ENCODE measurements at regions not wholly inside any gene's neighbourhood (a gene's known extent, or its start where the extent isn't known, plus 50 kb on each side); places are given as distances from the start of the nearest gene placed in this dataset.

DNA sequence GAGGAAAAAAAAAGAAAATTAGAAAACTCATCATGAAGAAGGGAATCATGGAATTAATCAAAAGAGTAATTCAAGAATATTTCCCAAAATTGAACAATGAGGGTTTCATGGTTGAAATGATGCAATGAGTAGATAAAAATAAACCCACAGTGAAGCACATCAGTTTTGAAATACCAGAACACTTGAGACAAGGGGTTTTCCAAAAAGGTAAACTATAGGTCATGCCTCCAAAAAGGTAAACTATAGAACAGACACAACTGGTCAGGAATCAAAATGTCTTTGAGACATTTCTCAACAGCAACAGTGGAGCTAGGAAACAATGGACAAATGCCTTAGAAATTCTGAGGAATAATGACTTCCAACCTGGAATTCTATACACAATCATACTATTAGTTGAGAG is 60.2 kb upstream of the PCSK5 start:
- Mint-ChIP-seq H3K36me3 (ENCODE audit: low read depth, unreplicated experiment) (no peaks in the 10 kb centered on the region), H3K27ac (ENCODE audit: unreplicated experiment) (no peak overlapping the region), H3K4me1 (ENCODE audit: unreplicated experiment) (no peaks in the 10 kb centered on the region), H3K9me3 (ENCODE audit: unreplicated experiment) (no peaks in the 10 kb centered on the region), H3K4me3 (ENCODE audit: unreplicated experiment) (no peak overlapping the region), H3K27me3 (ENCODE audit: unreplicated experiment) (peaks cover 1% of the 10 kb centered on the region)
- TF ChIP-seq, protein P1, sequence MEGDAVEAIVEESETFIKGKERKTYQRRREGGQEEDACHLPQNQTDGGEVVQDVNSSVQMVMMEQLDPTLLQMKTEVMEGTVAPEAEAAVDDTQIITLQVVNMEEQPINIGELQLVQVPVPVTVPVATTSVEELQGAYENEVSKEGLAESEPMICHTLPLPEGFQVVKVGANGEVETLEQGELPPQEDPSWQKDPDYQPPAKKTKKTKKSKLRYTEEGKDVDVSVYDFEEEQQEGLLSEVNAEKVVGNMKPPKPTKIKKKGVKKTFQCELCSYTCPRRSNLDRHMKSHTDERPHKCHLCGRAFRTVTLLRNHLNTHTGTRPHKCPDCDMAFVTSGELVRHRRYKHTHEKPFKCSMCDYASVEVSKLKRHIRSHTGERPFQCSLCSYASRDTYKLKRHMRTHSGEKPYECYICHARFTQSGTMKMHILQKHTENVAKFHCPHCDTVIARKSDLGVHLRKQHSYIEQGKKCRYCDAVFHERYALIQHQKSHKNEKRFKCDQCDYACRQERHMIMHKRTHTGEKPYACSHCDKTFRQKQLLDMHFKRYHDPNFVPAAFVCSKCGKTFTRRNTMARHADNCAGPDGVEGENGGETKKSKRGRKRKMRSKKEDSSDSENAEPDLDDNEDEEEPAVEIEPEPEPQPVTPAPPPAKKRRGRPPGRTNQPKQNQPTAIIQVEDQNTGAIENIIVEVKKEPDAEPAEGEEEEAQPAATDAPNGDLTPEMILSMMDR (IDR thresholded peaks at IDR 0.05; ENCODE audit: unreplicated experiment): no peak
- DNase-seq (ENCODE audit: low spot score): no peak

DNA sequence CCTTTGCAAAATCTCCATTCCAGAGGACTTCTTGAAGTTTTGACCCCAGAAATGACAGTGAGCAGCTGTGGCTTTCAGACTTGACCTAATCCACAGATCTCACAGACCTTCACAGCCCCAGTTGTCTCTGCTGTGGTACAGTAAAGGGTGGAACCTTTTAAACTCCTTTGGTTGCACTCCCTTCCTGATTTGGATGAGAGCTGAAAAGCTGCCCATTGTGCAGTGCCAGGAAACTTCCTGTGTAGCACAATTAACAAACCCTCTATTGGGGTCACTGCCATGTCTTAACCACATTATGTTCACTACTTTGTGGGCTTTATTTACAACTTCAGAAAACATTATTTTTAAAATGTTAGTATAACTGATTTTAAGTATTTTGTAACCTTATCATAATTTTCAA is 56.7 kb upstream of the PCSK5 start:
- Mint-ChIP-seq H3K36me3 (ENCODE audit: low read depth, unreplicated experiment) (no peaks in the 10 kb centered on the region), H3K4me1 (ENCODE audit: unreplicated experiment) (no peaks in the 10 kb centered on the region)
- TF ChIP-seq, protein P1 (IDR thresholded peaks at IDR 0.05; ENCODE audit: unreplicated experiment): no peak

DNA sequence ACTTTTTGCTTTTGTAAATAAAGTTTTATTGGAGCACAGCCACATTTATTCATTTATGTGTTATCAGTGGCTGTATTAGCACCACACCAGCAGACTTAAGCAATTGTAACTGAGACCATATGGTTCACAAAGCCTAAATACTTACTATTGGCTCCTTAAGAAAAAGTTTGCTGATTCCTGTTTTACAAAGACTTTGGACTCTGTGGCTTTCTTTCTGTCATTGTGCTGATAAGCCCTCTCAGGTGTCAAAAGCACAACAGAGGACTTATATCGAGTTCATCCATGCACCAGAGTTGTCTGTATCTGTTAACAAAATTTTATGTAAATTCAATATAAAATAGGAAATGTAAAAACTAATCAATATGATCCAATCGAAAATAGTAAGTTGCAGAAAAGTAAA is 55.6 kb upstream of the PCSK5 start:
- DNase-seq (ENCODE audit: low spot score): no peak
- TF ChIP-seq, protein P1 (IDR thresholded peaks at IDR 0.05; ENCODE audit: unreplicated experiment): no peak
- no peaks in the 10 kb centered on the region for H3K9me3 Mint-ChIP-seq (ENCODE audit: unreplicated experiment)
- no peaks in the 10 kb centered on the region for H3K36me3 Mint-ChIP-seq (ENCODE audit: low read depth, unreplicated experiment)
- no peak overlapping the region for H3K27ac Mint-ChIP-seq (ENCODE audit: unreplicated experiment)
- H3K4me1 Mint-ChIP-seq (ENCODE audit: unreplicated experiment): no peaks in the 10 kb centered on the region
- peaks cover 1% of the 10 kb centered on the region for H3K27me3 Mint-ChIP-seq (ENCODE audit: unreplicated experiment)
- H3K4me3 Mint-ChIP-seq (ENCODE audit: unreplicated experiment): no peak overlapping the region

More for the DNA sequence above, 56.7 kb upstream of the PCSK5 start:
- no peak overlapping the region for H3K27ac Mint-ChIP-seq (ENCODE audit: unreplicated experiment)
- H3K4me3 Mint-ChIP-seq (ENCODE audit: unreplicated experiment): no peak overlapping the region
- no peak for DNase-seq (ENCODE audit: low spot score)
- H3K9me3 Mint-ChIP-seq (ENCODE audit: unreplicated experiment): no peaks in the 10 kb centered on the region
- H3K27me3 Mint-ChIP-seq (ENCODE audit: unreplicated experiment): peaks cover 1% of the 10 kb centered on the region

Data from endothelial cell (in vitro differentiated cells).